Bronchial epithelial cell (primary cell): ENCODE measurements at regions not wholly inside any gene's neighbourhood (a gene's known extent, or its start where the extent isn't known, plus 50 kb on each side); places are given as distances from the start of the nearest gene placed in this dataset.

ENCODE experiments used
- DNase-seq: peaks from one replicate; pipeline ENCODE4 v3.0.0-alpha.2; 2010; ENCODE audit warnings: low read depth
- FAIRE-seq: peaks from 2 replicates; lab custom pipeline; 2011; peaks lifted over from hg19 to GRCh38; lab: Jason Lieb, UNC
- H3K27me3 ChIP-seq: 2 replicates; pipeline ENCODE4 v1.5.1; 2011; ENCODE audit warnings: low read length; ENCODE audit not compliant: control insufficient read depth, insufficient read depth
- H3K36me3 ChIP-seq: 2 replicates; pipeline ENCODE4 v1.5.1; 2011; ENCODE audit warnings: low read length; ENCODE audit not compliant: control insufficient read depth, insufficient read depth
- H3K4me3 ChIP-seq: 2 replicates; pipeline ENCODE4 v1.5.1; 2011; ENCODE audit warnings: mild to moderate bottlenecking, low read depth, low read length, control low read depth
- TF ChIP-seq, protein P1 (sequence below): IDR thresholded peaks from 2 replicates; pipeline ENCODE4 v1.5.1; 2011; ENCODE audit warnings: mild to moderate bottlenecking, moderate library complexity, low read length, control low read depth, inconsistent platforms; ENCODE audit not compliant: insufficient read depth, severe bottlenecking

DNA sequence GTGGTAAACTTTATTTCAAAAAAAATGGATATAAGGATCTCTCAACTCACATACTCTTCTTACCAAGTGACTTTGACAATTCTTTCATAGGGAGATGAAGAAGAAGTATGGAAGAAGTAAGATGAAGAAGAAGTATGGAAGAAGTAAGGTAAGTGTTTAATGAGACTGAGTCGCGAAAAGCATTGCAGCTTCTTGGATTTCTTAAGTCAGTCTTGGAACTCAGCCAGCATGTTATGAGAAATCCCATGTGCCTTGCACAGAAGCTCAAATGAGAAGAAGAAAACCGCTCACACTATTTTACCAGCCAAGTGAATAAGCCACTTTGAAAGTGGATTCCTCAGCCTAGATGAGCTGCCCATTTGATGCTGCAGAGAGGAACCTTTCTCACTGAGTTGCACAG, 332.0 kb upstream of the CCDC179 start:
- DNase-seq (peak; percentile 31), FAIRE-seq (no peak)
- TF ChIP-seq, protein P1, sequence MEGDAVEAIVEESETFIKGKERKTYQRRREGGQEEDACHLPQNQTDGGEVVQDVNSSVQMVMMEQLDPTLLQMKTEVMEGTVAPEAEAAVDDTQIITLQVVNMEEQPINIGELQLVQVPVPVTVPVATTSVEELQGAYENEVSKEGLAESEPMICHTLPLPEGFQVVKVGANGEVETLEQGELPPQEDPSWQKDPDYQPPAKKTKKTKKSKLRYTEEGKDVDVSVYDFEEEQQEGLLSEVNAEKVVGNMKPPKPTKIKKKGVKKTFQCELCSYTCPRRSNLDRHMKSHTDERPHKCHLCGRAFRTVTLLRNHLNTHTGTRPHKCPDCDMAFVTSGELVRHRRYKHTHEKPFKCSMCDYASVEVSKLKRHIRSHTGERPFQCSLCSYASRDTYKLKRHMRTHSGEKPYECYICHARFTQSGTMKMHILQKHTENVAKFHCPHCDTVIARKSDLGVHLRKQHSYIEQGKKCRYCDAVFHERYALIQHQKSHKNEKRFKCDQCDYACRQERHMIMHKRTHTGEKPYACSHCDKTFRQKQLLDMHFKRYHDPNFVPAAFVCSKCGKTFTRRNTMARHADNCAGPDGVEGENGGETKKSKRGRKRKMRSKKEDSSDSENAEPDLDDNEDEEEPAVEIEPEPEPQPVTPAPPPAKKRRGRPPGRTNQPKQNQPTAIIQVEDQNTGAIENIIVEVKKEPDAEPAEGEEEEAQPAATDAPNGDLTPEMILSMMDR: no peak
- Histone ChIP-seq H3K27me3 (no peaks in the 10 kb centered on the region), H3K4me3 (no peak overlapping the region), H3K36me3 (no peaks in the 10 kb centered on the region)

DNA sequence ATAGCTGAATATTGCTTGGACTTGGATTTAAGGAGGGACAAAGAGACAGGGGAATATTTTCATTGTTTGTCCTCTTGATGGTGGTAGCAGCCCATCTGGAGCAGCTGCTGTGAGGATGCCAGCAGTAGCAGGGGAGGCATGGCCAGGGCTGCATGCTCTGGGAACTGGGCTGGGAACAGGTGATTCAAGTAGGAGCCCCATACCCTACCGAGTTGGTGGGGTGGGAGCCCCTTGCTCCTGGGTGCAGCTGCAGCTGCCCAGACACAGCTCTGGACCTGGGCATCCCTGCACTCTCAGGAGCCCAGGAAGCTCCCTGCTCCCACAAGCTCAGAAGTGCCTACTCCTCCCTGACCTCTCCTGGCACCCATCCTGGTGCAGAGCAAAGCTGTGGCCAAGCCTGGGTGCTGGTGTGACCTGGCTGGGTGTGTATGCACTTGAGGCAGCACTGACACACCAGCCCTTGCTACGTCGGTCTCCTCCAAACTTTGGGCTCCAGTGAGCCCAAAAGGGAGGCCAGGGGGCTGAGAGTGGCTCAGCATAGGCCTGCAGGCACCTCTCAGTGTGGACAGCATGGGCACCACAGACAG, 341.8 kb upstream of the CCDC179 start:
- FAIRE-seq (no peak), DNase-seq (no peak)
- TF ChIP-seq, protein P1: no peak
- Histone ChIP-seq H3K36me3 (no peaks in the 10 kb centered on the region), H3K4me3 (no peak overlapping the region), H3K27me3 (no peaks in the 10 kb centered on the region)

DNA sequence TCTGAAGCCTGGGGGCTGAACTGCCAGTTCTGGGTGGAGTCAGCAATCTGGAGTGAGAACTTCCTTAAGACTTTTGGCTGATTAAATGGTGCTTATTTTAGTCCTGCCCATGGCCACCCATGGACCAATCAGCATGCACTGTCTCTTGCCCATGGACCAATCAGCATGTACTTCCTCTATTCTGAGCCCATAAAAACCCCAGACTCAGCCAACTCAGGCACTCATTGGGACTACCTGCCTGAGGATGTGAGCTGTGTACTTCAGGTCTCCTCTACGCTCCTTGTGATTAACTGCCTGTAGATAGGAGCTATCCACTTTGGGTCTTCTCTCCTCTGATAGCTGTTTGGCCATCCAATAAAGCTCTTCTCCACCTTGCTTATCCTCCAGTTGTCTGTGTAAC, 342.3 kb upstream of the CCDC179 start:
- no peaks in the 10 kb centered on the region for H3K27me3 ChIP-seq
- DNase-seq (no peak), FAIRE-seq (no peak)
- no peaks in the 10 kb centered on the region for H3K36me3 ChIP-seq
- TF ChIP-seq, protein P1: no peak
- no peak overlapping the region for H3K4me3 ChIP-seq

DNA sequence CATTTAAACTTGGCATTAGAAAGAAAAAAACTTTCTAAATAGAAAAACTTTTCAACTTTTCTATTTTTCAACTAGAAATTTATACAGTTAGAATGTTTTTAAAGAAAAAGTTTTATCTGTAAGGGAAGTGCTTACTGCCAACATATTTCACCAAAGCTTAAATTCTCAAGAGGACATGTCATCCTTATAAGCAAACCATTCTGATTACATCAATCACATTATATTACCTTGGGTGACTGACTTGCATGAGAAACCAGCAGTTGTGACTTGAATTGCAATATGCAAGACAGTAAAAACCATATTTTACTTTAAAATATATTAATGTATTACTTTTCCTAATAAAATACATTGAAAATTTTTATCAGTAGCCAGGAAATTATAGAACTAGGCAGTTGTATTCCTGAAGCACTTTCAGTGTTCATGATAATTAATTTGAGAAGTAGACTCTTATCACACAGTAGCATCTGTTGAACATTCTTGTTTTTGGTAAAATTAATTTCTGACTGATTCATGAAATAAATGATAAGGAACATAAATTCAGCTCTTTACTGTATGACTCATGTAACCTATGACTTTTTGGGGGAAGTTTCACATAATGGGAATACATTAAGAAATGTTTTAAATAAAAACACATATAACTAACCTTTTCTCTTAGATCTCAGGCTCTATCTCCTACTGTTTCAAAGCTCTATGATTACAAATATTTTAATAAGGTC, 345.0 kb upstream of the CCDC179 start:
- DNase-seq (peak; percentile 48), FAIRE-seq (no peak)
- Histone ChIP-seq H3K27me3 (no peaks in the 10 kb centered on the region), H3K4me3 (no peak overlapping the region), H3K36me3 (no peaks in the 10 kb centered on the region)
- TF ChIP-seq, protein P1: no peak

DNA sequence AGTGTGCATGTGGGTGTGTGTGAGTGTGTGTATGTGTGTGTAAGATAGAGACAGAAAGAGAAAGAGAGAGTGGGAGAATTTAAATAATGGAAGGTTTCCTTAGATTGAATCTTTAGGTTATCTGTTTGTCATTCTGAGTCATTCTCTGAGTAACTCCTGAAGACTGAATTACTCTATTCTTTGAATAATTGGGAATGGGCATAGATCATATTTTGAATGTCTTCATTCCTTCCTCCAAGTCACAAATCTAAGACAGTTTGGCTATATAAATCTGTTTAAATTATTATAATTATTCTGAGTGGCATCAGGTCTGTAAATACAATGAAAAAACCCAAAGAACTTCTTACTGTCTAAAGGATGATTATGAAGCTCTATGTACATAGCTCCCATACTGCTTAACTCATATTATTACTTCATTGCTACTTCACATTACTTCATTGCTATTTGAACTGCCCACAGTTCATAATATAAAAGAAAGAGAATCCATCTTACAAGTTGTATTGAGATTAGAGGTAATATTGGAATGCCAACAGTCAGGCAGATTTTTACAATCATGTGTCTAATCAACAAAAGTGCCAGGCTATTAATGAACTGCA, 346.6 kb upstream of the CCDC179 start:
- Histone ChIP-seq H3K27me3 (no peaks in the 10 kb centered on the region), H3K36me3 (no peaks in the 10 kb centered on the region), H3K4me3 (no peak overlapping the region)
- DNase-seq (peak; percentile 80), FAIRE-seq (no peak)
- TF ChIP-seq, protein P1: no peak

DNA sequence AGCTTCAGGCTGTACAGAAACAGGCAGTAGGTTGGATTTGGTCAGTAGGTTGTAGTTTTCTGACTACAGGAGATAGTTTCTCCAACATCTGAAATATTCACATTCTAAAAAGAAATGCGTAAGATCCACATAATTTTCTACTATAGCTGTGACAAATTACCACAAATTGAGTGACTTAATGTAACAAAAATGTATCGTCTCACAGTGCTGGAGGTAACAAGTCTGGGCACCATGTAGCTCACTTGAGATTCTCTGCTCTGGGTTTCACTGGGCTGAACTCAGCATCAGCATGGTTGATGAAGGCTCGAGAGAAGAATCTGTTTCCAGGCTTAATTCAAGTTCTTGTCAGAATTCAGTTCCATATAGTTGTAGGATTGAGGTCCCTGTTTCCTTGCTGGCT, 350.9 kb upstream of the CCDC179 start:
- peak; percentile 90 for DNase-seq
- Histone ChIP-seq H3K36me3 (no peaks in the 10 kb centered on the region), H3K27me3 (no peaks in the 10 kb centered on the region), H3K4me3 (no peak overlapping the region)
- FAIRE-seq: no peak
- TF ChIP-seq, protein P1: no peak
